ENCODE measurements at regions not wholly inside any gene's neighbourhood (a gene's known extent, or its start where the extent isn't known, plus 50 kb on each side); places are given as distances from the start of the nearest gene placed in this dataset.
"Not testable (repeated sequence)": the region's sequence is repeated elsewhere in the genome, so short reads cannot be mapped to it uniquely, and the experiment has no call there.

GRCh38 chr6:8180327-8181159, 78.2 kb upstream of the EEF1E1 start:
- DNase-seq (ENCODE audit: low read depth in 3 of 3) = no peak

- DNase-seq (ENCODE audit: low read depth in 3 of 3) = no peak
These were observed 75.4 kb upstream of the EEF1E1 start for GRCh38 chr6:8177721-8178120.

GRCh38 chr6:8175046-8175777, 72.9 kb upstream of the EEF1E1 start:
- no peak for DNase-seq (ENCODE audit: low read depth in 3 of 3)

GRCh38 chr6:8174571-8174970, 72.2 kb upstream of the EEF1E1 start:
- DNase-seq (ENCODE audit: low read depth in 3 of 3) = no peak

GRCh38 chr6:8172530-8172929, 70.2 kb upstream of the EEF1E1 start:
- no peak for DNase-seq (ENCODE audit: low read depth in 3 of 3)

- no peak for DNase-seq (ENCODE audit: low read depth in 3 of 3)
These were observed 68.4 kb upstream of the EEF1E1 start for GRCh38 chr6:8170754-8171153.

GRCh38 chr6:8170245-8170644, 67.9 kb upstream of the EEF1E1 start:
- DNase-seq (ENCODE audit: low read depth in 3 of 3) = no peak

- no peak for DNase-seq (ENCODE audit: low read depth in 3 of 3)
These were observed 63.8 kb upstream of the EEF1E1 start for GRCh38 chr6:8166156-8166555.

- DNase-seq (ENCODE audit: low read depth in 3 of 3) = not testable (repeated sequence)
These were observed 62.7 kb upstream of the EEF1E1 start for GRCh38 chr6:8165008-8165407.

- not testable (repeated sequence) for DNase-seq (ENCODE audit: low read depth in 3 of 3)
These were observed 61.9 kb upstream of the EEF1E1 start for GRCh38 chr6:8164281-8164680.

GRCh38 chr6:8159966-8160365, 57.6 kb upstream of the EEF1E1 start:
- no peak for DNase-seq (ENCODE audit: low read depth in 3 of 3)

GRCh38 chr6:8157839-8158238, 55.5 kb upstream of the EEF1E1 start:
- DNase-seq (ENCODE audit: low read depth in 3 of 3) = no peak

GRCh38 chr6:8155259-8156012, 53.1 kb upstream of the EEF1E1 start:
- no peak for DNase-seq (ENCODE audit: low read depth in 3 of 3)
